WTC11 (cell line): ENCODE measurements at regions not wholly inside any gene's neighbourhood (a gene's known extent, or its start where the extent isn't known, plus 50 kb on each side); places are given as distances from the start of the nearest gene placed in this dataset.

Experiments used
- ATAC-seq: fragments of 200-7000 bp; cut with Tn5 transposase; 2 replicates; pipeline ENCODE4 v1.10.0; 2021; ENCODE audit warnings: mild to moderate bottlenecking, moderate library complexity
- CTCF ChIA-PET: fragments of 300-600 bp; sonication (Branson Sonifier 250); formaldehyde crosslinking; loops from one replicate; lab custom pipeline; 2021; ENCODE audit warnings: antibody characterized with exemption; lab: Charles Lee
- POLR2A ChIA-PET: fragments of 350-600 bp; sonication (Branson Sonifier 250); formaldehyde crosslinking; loops from one replicate; lab custom pipeline; 2021; ENCODE audit warnings: antibody characterized with exemption; lab: Charles Lee
- DNase-seq: peaks from one replicate; pipeline ENCODE4 v3.0.0; 2021; ENCODE audit warnings: low spot score
- H3K27ac Mint-ChIP-seq: 2 replicates; pipeline ENCODE4 v1.8.0; 2021; ENCODE audit warnings: mixed read lengths
- H3K27me3 Mint-ChIP-seq: 2 replicates; pipeline ENCODE4 v1.8.0; 2021; ENCODE audit warnings: low read depth, mild to moderate bottlenecking, moderate library complexity, mixed read lengths
- H3K36me3 Mint-ChIP-seq: 2 replicates; pipeline ENCODE4 v1.8.0; 2021; ENCODE audit warnings: mixed read lengths
- H3K4me1 Mint-ChIP-seq: 2 replicates; pipeline ENCODE4 v1.8.0; 2022; ENCODE audit warnings: mixed read lengths
- H3K4me3 Mint-ChIP-seq: 2 replicates; pipeline ENCODE4 v1.8.0; 2021; ENCODE audit warnings: mild to moderate bottlenecking, moderate library complexity, mixed read lengths
- H3K9me3 Mint-ChIP-seq: 2 replicates; pipeline ENCODE4 v1.8.0; 2021; ENCODE audit warnings: mixed read lengths
- AFF4 ChIP-seq: sonication (generic); formaldehyde crosslinking; IDR thresholded peaks from 2 replicates; pipeline ENCODE4 v1.8.1; 2023; ENCODE audit warnings: mild to moderate bottlenecking, missing genetic modification reagents, borderline replicate concordance
- AR ChIP-seq: fragments of 250-450 bp; sonication (Bioruptor Pico); IDR thresholded peaks from 2 replicates; pipeline ENCODE4 v1.9.0; 2021; ENCODE audit warnings: mild to moderate bottlenecking
- E2F4 ChIP-seq: sonication (generic); formaldehyde crosslinking; IDR thresholded peaks from 2 replicates; pipeline ENCODE4 v1.8.1; 2022; ENCODE audit warnings: low read depth, mild to moderate bottlenecking, moderate library complexity, missing genetic modification reagents, borderline replicate concordance
- E2F5 ChIP-seq: sonication (generic); formaldehyde crosslinking; IDR thresholded peaks from 2 replicates; pipeline ENCODE4 v1.8.1; 2022; ENCODE audit warnings: mild to moderate bottlenecking, moderate library complexity, missing genetic modification reagents
- FOXK1 ChIP-seq: sonication (generic); formaldehyde crosslinking; IDR thresholded peaks from 2 replicates; pipeline ENCODE4 v1.8.0; 2022; ENCODE audit warnings: mild to moderate bottlenecking, moderate library complexity, missing genetic modification reagents
- FOXP1 ChIP-seq: sonication (generic); formaldehyde crosslinking; IDR thresholded peaks from 2 replicates; pipeline ENCODE4 v1.8.0; 2022; ENCODE audit warnings: missing genetic modification reagents, mild to moderate bottlenecking, moderate library complexity, borderline replicate concordance
- GTF2I ChIP-seq: fragments of 250-450 bp; sonication (Bioruptor Pico); conservative IDR thresholded peaks from 2 replicates; pipeline ENCODE4 v1.4.0; 2021; ENCODE audit warnings: mild to moderate bottlenecking
- JAZF1 ChIP-seq: fragments of 250-450 bp; sonication (Bioruptor Pico); IDR thresholded peaks from 2 replicates; pipeline ENCODE4 v1.9.0; 2021; ENCODE audit warnings: moderate library complexity, mild to moderate bottlenecking, inconsistent platforms
- NFATC4 ChIP-seq: fragments of 250-450 bp; sonication (Bioruptor Pico); IDR thresholded peaks from 2 replicates; pipeline ENCODE4 v1.9.0; 2021; ENCODE audit warnings: mild to moderate bottlenecking
- PREB ChIP-seq: sonication (generic); formaldehyde crosslinking; IDR thresholded peaks from 2 replicates; pipeline ENCODE4 v1.8.1; 2022; ENCODE audit warnings: mild to moderate bottlenecking, missing genetic modification reagents, moderate library complexity, borderline replicate concordance
- RORB ChIP-seq: fragments of 250-450 bp; sonication (Bioruptor Pico); IDR thresholded peaks from 2 replicates; pipeline ENCODE4 v1.9.0; 2021; ENCODE audit warnings: mild to moderate bottlenecking
- SMAD3 ChIP-seq: sonication (generic); formaldehyde crosslinking; IDR thresholded peaks from 2 replicates; pipeline ENCODE4 v1.8.0; 2022; ENCODE audit warnings: missing genetic modification reagents, mild to moderate bottlenecking, borderline replicate concordance
- SOX15 ChIP-seq: fragments of 250-450 bp; sonication (Bioruptor Pico); IDR thresholded peaks from 2 replicates; pipeline ENCODE4 v1.9.0; 2021; ENCODE audit warnings: mild to moderate bottlenecking
- TEAD1 ChIP-seq: sonication (generic); formaldehyde crosslinking; IDR thresholded peaks from 2 replicates; pipeline ENCODE4 v1.8.0; 2022; ENCODE audit warnings: mild to moderate bottlenecking, missing genetic modification reagents
- ZBTB43 ChIP-seq: sonication (generic); formaldehyde crosslinking; IDR thresholded peaks from 2 replicates; pipeline ENCODE4 v1.8.1; 2023; ENCODE audit warnings: mild to moderate bottlenecking, missing genetic modification reagents

GRCh38 chr3:18998069-18998468 is 150.2 kb upstream of the KCNH8 start:
- no peak overlapping the region for H3K4me3 Mint-ChIP-seq
- ChIA-PET CTCF (no interaction called here), POLR2A (no interaction called here)
- DNase-seq (no peak), ATAC-seq (no peak)
- H3K4me1 Mint-ChIP-seq = peaks cover 11% of the 10 kb centered on the region
- no peak overlapping the region for H3K27ac Mint-ChIP-seq
- H3K36me3 Mint-ChIP-seq = peaks cover 43% of the 10 kb centered on the region
- H3K27me3 Mint-ChIP-seq = no peaks in the 10 kb centered on the region; the same call in 1 of the 2 replicates
- H3K9me3 Mint-ChIP-seq = peaks cover 41% of the 10 kb centered on the region
- no peak for TF ChIP-seq AR

- no peaks in the 10 kb centered on the region; the same call in 1 of the 2 replicates for H3K27me3 Mint-ChIP-seq
- TF ChIP-seq FOXK1 (no peak), JAZF1 (no peak), ZBTB43 (CRISPR knock-in tag) (no peak), TEAD1 (CRISPR knock-in tag) (no peak), RORB (CRISPR knock-in tag) (no peak), E2F4 (no peak), E2F5 (CRISPR knock-in tag) (no peak), SOX15 (CRISPR knock-in tag) (no peak), FOXP1 (CRISPR knock-in tag) (no peak), NFATC4 (no peak), PREB (CRISPR knock-in tag) (no peak), AFF4 (CRISPR knock-in tag) (no peak), AR (no peak), SMAD3 (CRISPR knock-in tag) (no peak), GTF2I (CRISPR knock-in tag) (no peak)
- TF ChIP-seq, all 79 proteins: peak for 0
- H3K4me1 Mint-ChIP-seq = peaks cover 56% of the 10 kb centered on the region
- ATAC-seq = no peak
- peak overlapping the region; percentile 33; the same call in 1 of the 2 replicates for H3K4me3 Mint-ChIP-seq
- DNase-seq = no peak
- peaks cover 41% of the 10 kb centered on the region for H3K9me3 Mint-ChIP-seq
- peak overlapping the region; percentile 99 for H3K27ac Mint-ChIP-seq
- ChIA-PET POLR2A (no interaction called here), CTCF (no interaction called here)
- peaks cover 42% of the 10 kb centered on the region for H3K36me3 Mint-ChIP-seq
Observed at GRCh38 chr3:18992709-18993108, 155.6 kb upstream of the KCNH8 start.
